Ramos (cell line): ENCODE measurements at regions not wholly inside any gene's neighbourhood (a gene's known extent, or its start where the extent isn't known, plus 50 kb on each side); places are given as distances from the start of the nearest gene placed in this dataset.

ENCODE experiments used
- in situ Hi-C: fragments of 300-500 bp; cut with MboI; formaldehyde crosslinking; loops from one replicate; pipeline ENCODE4 v1.14.3; 2022; ENCODE audit warnings: low sequenced_read_pairs; ENCODE audit not compliant: unreplicated experiment

DNA sequence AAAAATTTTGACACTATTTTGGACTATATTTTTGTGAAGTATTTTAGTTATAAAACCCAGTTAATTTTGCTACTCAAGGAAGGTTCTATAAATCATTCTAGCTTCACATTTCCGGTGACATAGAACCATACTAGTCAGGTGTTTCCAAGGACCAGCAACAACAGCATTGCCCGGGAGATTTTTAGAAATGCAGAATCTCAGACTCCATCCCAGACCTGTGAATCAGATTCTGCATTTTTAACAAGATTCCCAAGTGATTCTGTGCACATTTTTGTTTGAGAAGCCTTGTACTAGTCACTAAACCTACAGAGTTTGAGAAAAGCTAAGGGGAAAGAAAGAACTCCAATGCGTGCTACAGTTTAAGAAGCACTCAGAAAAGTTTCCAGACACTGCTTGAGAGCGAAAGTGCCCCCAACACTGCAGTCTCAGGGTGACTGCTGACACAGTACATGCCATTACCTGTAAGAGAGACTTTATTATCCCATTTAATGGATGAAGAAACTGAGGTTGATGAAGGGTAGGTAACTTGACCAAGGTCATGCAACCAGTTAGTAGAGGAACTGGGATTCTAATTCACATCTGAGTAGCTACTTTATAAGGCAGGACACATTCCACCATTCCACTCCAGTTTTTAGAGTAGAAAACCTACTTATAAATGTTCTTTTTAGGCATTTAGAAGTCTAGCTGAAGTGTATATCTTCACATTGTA lies 49.7 kb upstream of the USP3 start:
- in situ Hi-C loops = loop anchor here (25.0 kb wide), 1 partner anchor 433 kb away; no protein-coding TSS in a partner anchor
